Suppressor macrophage treated with lipopolysaccharide for 1 hour (primary cell): ENCODE measurements at regions not wholly inside any gene's neighbourhood (a gene's known extent, or its start where the extent isn't known, plus 50 kb on each side); places are given as distances from the start of the nearest gene placed in this dataset.

Experiments used
- DNase-seq, 3 donors: peaks; one replicate each; pipeline ENCODE4 v3.0.0-alpha.2; 2020 to 2022

DNA sequence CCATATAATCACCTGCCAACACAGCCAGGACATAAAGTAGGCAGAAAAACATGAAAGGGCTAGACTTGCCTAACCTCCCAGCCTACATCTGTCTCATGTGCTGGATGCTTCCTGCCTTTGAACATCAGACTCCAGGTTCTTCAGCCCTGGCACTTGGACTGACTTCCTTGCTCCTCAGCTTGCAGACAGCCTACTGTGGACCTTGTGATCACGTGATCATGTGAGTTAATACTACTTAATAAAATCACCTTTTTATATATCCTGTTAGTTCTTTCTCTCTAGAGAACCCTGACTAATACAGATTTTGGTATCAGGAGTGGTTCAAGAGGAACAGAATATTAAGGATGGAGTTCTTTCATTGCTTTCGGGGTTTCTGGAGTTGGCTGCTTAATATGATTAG, 2867.6 kb downstream of the PCDH9 start:
- DNase-seq = no peak

DNA sequence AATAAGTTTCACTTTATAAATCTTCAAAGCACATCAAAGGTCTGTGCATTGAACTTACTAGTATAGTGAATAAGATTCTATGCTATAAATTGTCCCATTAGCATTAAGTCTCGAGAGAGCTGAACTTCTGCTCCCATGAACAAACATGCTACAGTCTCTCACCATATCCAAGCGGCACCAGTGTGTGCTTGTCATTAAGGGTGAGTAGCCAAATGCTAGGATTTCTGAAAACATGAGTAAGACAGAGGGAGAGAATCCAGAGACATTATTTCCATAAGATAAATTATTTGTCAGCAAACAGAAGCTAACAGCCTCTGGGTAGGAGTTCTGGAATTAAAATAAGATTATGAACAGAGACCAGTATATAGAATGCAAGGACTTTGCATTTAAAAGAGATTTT, 2882.5 kb downstream of the PCDH9 start:
- DNase-seq = no peak

DNA sequence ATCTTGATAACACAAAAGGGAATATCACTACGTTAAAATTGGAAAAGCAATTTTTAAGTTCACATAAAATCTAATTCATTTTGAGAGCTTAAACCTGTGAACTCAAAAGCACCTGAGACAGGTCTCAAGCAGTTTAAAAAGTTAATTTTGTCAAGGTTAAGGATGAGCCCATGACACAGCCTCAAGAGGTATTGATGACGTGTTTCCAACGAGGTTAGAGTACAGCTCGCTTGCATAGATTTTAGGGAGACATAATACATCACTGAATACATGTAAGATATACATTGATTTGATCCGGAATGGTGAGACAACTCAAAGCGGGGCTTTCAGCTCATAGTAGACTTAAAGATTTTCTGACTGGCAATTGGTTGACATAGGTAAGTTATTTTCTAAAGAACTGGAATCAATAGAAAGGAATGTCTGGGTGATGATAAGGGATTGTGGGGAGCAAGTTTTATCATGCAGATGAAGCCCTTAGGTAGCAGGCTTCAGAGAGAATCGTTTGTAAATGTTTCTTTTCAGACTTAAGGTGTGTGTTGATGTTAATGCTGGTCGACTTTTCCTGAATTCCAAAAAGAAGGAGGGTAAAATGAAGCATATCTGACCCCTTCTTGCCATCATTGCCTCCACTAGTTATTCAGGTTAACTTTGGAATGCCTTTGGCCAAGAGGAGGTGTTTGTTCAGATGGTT, 2890.6 kb downstream of the PCDH9 start:
- no peak for DNase-seq

DNA sequence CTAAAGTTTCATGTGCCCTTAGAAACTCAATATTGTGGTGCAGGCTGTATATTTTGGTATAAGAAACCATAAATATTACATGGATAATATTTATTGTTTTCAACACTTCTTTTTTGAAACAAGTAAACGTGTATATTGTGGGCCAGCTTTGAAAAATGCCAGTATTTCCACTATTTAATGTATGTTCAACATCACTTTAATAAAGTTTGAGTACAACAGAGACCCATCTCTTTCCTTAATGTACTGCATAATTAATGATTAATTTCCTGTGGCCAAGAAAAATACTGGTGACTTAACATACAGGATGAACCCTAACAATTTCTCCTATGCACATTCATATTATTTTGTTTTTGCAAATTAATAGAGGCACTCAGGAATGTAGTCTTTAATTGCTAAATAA, 2891.5 kb downstream of the PCDH9 start:
- no peak for DNase-seq

DNA sequence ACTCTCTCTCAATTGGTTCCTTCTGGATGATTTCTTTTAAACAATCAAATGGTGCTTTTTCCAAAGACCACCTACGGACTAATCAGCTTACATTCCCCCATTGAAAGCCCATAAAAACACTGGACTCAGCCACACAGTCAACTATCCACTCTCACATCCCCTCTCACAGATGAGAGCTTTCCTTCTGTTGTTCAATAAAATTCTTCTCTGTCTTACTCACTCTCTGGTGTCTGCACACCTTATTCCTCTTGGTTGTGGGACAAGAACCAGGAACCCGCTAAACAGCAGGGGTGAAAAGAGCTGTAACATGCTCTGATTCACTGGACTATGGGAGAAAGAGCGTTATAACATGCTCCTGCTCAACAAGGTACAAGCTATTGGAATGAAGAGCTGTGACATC, 2896.2 kb downstream of the PCDH9 start:
- no peak for DNase-seq

DNA sequence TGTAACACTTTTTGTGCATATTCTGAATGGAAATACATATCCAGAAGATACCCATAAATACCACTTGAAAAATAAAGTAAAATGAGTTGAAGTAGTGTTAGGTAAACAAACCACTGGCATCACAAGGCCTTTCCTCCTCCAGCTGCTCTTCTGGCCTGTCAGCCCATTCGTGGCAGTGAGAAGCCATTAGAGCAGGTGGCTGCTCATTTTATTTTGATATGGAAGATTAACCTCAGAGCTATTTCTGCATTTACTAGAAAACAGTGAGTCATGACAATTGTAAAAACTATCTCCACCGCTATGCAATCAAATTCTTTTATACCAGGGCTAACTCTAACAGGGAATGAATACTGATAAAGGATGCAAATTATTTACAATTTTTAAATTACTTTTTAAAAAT, 2898.1 kb downstream of the PCDH9 start:
- DNase-seq = no peak

DNA sequence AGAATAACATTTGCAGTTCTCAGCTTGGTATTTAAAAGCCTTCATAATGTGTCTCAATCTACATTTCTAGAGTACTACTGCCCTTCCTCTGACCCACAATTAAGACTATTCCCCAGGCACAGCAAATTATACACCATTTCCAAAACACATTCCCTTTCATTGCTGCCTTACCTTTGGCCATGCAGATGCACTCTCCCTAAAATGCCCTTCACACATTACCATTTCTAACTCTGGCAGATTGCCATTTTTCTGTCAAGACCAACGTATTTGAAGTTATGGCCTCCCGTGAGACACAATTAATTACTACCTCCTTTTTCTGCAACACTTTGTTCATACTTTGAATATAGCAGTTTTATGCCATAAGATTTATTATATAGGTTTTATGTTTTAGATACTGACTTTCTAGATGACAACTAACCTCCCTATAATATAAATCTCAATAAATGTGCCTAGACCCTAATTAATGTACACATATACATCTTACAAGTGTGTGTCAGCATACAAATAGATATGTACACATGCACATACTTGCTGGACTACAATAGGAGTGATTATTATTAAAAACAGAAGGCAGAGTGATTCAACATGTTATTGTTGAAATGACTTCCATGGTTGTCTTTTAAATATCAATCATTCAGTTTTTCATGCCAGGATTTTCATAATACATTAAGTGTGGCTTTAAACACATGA, 2902.5 kb downstream of the PCDH9 start:
- no peak for DNase-seq

DNA sequence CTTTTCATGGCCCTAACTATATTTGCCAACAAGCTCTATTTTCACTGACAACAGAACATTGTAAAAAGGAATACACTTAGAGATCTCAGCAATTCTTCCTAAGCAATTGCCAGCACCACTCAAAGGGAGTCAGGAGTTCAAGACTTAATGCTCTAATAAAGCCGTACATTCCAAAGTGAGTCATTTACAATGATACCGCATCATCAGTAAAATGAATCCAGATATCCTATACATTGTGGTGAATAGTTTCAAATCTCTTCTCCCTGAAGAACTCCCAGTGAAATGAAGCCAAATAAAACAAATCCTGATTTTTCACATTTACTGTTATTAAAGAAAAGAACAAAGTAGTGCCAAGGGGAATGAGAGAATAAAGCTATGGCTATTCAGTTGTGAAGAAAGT, 2898.7 kb upstream of the PCDH20 start:
- DNase-seq = no peak

DNA sequence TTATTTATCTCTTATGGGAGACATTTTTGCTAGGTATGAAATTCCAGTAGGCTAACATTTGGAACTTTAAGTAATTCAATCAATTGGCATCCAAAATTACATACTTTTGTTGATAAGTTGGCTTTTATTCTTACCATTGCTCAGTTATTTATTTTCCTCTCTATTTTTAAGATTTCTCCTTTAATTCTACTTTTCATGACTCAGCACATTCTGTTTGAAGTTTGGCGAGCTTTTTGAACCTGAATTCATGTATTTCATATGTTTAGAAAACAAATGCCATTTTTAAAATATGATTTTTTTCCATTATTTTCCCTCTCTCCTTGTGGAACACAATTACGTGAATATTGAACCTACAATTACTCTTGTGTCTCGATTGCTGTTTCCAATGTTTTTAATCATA, 2896.3 kb upstream of the PCDH20 start:
- DNase-seq = no peak

DNA sequence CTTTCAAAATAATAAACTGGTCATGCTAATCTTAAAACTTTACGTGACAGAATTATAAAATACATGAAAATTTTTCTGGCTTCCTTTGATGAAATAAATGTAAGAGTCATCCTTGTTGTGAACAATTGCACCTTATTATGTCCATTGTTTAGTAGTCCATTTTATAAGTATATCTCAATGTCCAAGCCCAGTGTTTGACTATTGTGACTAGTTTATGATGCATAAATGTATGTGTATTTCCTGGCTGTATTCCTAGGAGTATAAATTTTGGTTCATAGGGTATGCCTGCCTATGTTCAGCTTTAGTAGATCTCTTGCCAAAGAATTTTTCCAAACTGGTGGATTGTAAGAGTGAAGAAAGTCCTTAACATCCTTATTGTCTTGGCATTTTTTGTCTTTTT, 2895.5 kb upstream of the PCDH20 start:
- no peak for DNase-seq

DNA sequence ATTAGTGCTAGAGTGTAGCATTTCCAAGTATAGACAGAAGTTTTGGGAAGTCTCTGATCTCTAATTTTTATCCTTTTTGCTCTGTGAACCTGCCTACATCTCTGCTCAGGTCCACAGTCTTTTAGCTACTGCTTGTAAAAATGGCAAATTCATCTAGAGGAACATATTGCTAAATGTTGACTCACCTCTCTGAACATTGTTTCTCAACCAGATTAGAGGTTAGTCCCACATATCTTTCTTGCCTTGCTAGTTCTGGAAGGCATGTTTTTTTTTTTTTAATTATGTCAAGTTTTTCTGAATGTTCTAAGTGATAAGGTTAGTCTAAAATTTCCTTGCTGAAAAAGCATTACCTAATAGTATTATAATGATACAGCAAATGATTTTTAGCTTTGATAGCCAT, 2889.6 kb upstream of the PCDH20 start:
- DNase-seq = no peak

DNA sequence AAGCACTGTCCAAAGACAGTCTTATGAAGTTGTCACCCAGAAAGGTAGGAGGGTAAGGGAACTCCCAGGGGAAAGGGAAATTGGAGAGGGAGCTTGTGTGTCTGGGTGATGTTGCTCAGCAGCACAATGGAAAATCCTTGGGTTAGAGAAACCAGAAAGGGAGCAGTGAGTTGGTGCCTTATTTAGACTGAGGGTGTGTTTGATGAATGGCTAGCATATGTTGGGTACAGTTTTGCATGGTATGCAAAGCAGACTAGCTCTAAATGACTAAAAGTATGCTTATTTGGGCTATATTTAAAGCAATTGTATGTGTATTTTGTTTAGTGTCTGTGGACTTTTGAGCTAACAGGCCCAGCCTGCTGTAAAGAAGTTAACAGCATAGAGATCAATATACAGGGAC, 2884.6 kb upstream of the PCDH20 start:
- DNase-seq = no peak

DNA sequence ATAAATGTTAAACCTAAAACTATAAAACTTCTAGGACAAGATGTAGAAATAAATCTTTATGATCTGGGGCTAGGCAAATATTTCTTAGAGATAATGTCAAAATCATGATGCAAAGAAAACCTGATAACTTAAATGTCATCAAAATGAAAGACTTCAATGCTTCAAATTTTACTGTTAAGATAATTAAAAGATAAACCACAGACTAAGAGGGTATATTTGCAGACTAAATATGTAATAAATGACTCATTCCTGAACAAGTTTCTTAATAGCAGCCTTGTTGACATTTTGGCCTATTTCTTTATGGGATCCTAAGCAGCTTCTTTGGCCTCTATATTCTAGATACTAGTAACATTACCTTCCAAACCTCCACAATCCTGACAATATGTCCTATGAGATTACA, 2878.3 kb upstream of the PCDH20 start:
- DNase-seq = no peak

DNA sequence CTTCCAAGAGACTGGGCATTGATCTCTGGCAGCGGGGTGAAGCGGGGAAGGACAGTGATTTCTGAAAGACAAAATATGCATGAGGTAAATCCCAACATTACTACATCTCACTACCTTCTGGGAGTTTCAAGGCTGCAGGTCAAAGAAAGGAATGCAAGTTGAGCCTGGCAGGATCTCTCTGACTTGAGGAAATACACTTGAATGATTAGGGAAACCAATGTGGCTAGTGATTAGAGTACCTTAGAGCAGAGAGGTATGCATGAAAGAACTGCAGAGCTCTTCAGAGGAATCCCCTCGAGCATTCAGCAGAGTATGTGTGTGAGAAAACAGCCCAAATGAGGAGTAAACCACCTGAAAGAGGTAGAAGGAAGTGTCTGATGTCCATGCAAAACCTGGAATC, 2874.1 kb upstream of the PCDH20 start:
- no peak for DNase-seq

DNA sequence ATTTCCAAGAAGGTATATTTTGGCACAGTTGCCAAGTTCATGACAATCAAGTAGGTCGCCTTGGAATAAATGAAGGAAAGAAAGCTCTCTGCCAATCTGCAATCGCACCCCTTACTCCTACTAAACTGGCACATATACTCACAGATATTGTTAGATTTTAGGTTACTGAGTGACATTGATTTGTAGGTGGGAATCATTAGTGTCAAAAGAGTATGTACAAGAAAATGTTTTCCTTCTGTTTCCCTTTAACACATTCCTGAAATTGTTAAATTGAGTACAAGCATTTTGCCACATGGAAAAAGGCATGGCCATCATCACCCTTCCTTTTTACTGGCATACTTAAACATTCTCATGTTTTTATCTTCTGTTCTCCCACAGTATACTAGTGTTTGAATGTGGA, 2868.3 kb upstream of the PCDH20 start:
- no peak for DNase-seq

DNA sequence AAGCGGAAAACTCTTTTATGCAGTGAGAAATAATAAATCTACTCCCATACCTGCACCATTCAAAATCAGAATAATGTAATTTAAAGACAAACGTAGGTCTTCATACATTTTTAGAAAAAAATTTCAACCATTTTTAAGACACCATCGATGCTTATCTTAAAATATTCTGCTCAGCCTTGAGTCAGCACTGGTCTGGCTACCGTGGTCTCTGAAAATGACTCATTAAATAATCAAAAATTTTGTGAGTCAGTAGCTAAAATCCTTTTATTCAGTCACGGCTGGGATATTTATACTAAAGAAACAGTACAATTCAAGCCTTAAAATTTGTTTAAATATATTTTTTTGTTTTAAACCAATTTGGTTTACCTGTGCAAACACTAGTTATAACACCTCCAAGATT, 2862.8 kb upstream of the PCDH20 start:
- no peak for DNase-seq

DNA sequence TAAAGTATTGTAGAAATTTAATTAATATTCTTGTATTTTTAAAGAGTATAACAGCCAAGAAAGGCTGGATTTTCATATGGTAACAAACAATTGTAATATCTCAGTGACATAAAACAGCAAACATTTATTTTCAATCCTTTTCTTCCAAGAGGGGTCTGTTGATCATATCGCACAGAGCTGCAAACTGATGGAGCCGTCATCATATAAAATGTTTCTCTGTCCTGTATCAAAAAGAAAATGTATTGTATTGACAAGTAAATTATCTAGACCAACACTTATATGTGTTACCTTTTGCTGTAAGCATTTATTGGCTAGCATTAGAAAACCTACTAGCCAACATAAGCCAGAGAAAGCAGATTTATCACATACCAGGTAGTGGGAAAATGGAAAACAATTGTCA, 2861.4 kb upstream of the PCDH20 start:
- DNase-seq = no peak

DNA sequence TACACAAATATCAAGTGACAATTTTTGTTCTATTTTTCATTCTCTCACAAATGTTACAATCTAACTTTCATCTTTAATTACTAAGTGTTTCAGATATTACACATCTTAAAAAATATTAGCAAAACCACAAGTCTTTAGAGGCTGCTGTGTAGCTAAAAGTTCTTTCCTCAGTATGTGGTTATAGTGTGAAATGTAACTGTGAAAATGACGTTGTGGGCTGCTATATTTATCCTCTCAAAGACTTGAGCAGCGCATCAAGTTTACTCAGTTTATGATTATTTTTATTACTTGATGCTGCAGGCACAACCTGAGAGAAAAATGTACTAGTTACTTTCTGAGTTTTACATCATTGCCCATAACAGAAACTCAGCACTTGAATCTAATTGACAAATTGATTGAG, 2860.6 kb upstream of the PCDH20 start:
- DNase-seq = no peak

DNA sequence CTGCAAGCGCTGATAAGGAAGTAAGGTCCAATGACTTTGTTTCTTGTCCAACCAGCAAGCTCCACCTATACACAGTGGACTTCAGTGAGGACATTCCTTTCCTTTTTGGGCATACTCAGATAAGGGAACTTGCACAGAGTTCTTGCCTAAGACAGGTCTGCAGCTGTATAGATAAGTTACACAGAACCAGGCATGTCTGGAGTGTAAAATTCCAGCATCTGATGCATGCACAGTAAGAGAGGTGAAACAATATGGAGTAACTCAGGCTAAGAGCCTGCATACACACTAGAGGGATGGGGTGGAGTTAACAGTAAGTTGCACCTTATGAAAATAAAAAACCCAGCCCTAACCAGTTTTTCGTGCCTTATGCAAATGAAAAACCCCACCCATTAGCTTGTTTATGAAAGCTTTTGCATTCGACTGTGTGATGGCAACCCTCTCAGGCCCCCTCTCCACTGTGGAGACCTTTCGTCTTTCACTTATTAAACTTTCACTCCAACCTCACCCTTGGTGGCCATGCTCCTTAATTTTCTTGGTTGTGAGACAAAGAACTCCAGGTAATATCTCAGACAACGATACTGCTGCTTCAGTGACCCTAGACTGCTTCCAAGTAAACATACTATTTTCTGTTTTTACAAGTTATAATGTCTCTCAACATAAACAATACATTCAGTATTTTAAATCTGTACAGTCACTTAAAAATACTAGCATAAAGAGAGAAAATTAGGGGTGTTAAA, 2859.0 kb upstream of the PCDH20 start:
- DNase-seq = no peak

DNA sequence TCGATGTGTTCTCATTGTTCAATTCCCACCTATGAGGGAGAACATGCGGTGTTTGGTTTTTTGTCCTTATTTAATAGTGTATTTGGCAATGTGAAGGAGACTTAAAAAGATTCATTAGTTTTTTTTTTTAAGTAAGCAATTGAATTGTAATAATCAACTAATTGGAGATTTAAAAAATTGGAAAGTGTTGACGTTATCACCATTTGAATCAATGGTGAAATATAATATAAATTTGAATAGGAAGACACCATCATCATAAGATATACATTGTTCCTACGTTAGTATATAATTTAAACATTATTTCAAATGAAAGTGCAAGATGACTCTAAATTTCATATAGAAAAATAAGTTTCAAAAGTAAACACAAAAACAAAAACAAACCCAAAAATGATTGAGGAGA, 2858.1 kb upstream of the PCDH20 start:
- no peak for DNase-seq

DNA sequence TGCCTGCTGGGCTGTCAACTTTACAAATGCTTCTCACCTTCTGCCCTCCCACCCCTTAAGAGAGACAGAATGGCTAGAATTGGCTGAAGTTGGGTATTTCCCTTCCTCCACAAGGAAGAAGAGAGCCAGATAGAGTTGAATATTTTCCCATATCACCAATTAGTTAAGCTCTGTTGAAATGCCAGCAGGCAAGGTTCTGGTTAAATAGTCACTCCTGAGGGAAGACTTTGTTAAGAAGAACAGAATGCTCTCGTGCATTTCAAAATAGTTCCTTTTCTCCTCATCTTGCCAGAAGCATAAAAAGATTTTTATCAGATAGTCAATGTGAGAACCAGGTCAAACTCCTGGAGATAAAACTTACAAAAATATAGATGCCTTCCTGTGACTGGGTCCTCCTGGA, 2857.0 kb upstream of the PCDH20 start:
- no peak for DNase-seq

DNA sequence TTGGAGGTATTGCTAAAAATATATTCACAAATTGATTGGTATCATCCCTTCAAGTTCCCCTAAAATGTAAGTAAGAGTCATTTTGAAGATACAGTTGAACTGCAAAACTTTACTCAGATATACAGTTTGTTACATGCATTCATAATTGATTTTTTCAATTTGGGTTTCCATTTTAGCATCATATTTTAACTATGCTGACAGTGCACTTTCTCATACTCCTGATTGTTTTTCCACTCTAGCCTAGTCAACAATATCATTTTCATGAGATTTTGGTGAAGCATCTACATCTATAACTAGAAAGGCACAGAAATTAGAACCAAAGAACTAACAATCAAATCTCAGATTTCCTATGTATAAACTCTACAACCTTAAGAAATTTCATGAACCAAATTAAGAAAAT, 2850.4 kb upstream of the PCDH20 start:
- no peak for DNase-seq

DNA sequence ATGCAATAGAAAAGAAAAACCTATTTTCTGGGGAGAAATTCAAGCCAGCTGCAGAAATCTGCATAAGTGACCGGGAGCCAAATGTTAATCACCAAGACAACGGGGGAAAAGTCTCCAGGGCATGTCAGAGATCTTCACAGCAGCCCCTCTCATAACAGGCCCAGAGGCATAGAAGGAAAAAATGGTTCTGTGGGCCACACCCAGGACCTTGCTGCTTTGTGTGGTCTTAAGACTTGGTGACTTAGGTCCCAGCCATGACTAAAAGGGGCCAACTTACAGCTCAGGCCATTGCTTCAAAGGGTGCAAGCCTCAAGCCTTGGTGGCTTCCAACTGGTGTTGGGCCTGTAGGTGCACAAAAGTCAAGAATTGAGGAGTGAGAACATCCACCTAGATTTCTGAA, 2847.6 kb upstream of the PCDH20 start:
- DNase-seq = no peak

DNA sequence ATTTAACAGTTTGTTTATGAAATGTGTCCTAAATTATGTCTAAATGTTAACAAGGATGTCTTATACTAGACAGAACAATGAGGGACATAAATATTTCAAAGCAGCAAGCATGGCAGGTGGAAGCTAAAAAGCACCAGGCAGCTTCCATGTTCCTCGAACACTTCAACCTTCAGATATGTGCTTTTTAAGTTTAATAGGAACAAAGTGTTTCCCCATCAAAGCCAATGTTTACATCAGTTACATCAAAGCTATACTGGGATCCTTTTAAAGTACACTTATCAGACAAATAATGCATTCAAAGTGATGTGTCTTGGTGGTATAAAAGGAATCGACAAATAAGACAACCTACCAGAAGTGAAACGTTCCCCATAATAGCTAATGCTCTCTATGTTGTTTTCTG, 2841.1 kb upstream of the PCDH20 start:
- DNase-seq = no peak
